ENCODE measurements at regions not wholly inside any gene's neighbourhood (a gene's known extent, or its start where the extent isn't known, plus 50 kb on each side); places are given as distances from the start of the nearest gene placed in this dataset.
"Not testable (repeated sequence)": the region's sequence is repeated elsewhere in the genome, so short reads cannot be mapped to it uniquely, and the experiment has no call there.

DNA sequence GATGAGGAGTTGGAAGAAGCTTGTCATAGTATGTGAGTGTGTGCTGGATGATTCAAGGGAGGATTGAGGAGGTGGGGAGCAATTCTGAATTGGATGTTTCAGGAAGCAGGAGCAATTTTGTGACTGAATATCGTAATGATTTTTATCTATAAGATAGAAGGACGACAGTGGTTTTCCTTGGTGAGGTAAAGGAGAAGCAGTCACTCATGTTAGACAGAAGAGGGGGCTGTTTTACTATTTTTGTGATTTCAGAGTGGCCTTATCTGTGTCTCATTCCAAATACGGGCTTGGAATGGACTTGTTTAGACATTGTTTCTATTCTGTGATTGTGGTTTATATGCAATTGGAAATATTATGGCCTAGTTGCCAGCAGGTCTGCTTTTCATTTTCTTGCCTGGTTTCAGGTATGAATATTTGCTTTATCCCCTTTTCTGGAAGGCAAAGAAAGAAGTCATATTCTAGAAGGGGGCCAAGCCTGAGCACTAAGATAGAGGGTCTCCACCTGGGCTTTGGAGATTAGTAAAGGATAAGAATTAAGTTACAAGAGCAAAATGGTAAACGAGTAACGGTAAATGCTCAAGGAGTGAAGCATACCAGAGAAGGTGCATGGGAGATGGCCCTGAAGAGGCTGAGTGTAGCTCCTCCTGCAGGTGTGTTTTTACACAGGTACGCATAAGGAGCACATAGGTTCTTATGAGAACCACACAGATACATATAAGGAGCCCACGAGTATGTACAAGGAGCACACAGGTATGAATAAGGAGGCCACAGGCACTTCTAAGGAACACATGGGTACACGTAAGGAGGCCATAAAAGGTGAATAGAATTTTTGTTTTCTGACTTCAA lies 124.6 kb upstream of the KCNAB1 start:
- no peak for DNase-seq (ENCODE audit: low read depth)

DNA sequence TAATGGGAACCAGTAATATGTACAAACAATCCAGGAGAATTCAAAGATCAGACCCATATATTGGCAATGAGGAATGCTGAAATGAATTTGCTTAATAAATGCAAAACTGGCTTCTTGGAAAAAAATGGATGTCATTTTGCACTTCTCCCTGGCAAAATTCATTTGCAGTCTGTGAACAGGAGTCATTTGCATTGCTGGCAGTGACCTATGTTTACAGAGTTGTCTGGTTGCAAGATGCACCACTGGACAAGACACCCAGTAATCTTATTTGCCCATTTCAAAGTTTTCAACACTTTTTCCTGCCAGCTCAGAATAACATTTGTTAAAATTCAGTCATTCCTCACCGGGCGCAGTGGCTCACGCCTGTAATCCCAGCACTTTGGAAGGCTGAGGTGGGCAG lies 123.5 kb upstream of the KCNAB1 start:
- DNase-seq (ENCODE audit: low read depth) = no peak

DNA sequence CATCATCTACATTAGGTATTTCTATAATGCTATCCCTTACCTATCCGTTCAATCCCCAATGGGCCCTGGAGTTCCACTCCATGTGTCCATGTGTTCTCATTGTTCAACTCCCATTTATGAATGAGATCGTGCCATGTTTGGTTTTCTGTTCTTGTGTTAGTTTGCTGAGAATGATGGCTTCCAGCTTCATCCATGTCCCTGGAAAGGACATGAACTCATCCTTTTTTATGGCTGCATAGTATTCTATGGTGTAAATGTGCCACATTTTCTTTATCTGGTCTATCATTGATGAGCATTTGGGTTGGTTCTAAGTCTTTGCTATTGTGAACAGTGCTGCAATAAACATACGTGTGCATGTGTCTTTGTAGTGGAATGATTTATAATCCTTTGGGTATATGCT lies 122.2 kb upstream of the KCNAB1 start:
- not testable (repeated sequence) for DNase-seq (ENCODE audit: low read depth)

DNA sequence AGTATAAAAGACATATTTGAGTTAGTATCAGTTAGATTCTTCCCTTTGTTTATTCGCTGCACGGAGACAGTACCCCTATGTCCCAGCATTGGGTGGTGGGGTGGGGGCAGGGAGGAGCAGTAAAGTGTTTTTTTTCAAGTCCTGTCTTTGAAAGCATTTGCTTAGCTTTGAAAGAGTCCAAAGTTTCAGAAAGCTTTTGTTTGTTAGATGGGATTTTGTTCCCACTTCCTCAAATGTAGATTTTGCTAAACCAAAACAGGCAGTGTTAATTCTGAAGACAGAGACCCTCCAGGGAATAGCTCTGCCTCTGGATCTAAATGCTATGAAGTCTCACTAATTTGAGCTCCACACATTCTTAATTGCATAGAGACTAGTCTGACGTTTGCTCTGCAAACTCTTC lies 114.6 kb upstream of the KCNAB1 start:
- DNase-seq (ENCODE audit: low read depth) = no peak

DNA sequence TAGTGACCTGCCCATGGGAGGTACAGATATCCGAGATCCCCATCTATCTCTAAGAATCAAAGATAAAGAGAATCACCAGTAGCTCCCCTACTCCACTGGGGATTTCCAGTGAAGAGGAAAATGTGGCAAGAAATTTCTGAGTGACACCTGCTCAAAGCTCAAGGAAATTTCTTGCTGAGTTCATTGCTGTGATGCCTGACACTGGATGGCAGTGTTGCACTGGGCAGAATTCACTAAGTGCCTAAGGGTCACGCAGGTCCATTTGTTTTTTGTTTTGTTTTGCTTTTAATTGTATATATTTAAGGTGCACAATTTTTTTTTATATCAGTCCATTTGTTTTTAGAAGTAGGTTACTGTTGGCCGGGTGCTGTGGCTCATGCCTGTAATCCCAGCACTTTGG lies 109.5 kb upstream of the KCNAB1 start:
- no peak for DNase-seq (ENCODE audit: low read depth)

DNA sequence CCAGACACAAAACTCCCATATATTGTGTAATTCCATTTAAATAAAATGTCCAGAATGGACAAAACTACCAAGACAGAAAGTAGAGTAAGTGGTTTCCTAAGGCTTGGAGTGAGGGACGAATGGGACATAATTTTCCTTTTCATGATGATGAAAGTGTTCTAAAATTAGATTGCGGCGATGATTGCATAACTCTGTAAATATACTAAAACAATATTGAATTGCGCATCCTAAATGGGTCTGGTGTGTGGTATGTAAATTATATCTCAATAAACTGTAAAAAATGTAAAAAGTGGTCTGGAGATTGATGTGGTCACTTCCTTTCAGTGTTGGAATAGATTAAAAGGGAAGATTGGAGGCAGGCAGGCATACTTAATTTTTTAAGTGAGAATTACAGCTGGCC lies 105.9 kb upstream of the KCNAB1 start:
- DNase-seq (ENCODE audit: low read depth) = no peak

DNA sequence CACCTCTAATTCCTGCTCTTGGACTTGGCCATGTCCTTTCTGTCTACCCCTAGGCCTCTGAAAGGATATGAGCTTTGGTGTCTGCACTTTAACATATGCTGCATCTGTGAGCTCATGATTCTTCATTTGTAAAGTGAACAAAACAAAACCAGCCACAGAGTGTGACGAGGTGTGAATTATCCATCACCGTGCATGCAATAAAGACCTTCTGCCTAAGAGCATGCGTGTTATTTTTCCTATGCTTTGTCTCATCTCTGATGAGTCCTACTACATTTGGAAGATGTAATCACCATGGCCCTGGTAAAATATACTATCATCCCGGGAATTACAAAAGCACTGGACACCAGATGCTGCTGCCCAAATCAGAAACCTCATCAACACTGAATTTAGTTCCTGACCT lies 103.5 kb upstream of the KCNAB1 start:
- DNase-seq (ENCODE audit: low read depth) = no peak

DNA sequence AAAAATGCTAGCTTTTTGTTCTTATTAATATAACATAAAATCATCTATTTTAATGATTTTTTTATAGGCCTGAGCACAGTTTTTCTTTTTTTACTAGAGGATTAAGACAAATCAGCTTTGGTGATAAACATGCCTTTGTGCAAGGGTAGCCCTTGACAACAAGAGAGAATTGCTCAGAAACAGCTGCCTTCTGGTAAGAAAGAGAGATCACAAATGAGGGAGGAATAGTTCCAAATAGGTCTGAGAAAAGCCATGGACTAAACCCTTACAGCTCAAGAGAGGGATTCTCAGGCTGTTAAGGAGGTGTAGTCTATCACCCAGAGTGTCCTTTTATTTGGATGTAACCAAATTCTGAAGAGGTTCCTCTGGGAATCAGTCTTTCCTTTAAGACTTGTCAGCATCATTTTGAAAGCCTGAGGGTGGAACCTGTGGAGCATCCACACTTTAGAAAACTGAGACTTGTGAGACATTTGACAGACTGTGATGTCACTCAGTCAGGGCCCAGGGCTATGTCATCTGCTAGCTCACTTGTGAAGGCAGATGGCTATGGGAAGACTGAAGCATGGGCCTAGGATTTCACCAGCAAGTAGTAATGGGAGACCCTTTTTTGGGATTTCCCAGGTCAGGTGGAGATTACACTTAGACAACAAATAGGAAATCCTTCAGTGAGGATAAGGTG lies 102.9 kb upstream of the KCNAB1 start:
- DNase-seq (ENCODE audit: low read depth) = no peak

DNA sequence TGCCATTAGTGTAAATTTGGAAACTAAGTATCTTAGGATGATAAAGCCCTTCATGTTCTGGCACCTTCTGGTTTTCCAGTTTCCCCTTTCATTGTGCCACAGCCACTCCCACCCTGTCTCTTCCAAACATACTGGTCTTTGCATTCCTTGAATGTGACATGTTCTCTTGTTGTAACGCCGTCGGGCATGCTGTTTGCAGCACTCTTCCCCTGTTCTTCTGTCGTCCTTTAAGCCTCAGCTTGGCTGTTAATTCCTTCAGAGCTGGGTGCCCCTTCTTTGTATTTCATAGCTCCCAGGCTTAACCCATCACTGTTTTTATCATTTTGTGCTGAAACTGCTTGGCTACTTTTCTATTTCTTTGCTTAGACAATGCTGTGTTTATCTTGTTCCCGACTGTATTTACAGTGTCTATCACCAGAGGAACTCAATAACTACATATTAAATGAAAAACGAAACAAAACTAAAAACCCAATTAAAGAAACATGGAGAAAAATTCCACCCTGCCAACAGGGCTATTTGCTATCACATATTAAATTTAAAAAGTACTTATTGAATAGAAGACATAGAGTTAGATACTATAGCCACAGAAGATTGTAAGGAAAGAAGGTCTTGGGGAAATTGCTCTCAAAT lies 95.4 kb upstream of the KCNAB1 start:
- DNase-seq (ENCODE audit: low read depth) = no peak

DNA sequence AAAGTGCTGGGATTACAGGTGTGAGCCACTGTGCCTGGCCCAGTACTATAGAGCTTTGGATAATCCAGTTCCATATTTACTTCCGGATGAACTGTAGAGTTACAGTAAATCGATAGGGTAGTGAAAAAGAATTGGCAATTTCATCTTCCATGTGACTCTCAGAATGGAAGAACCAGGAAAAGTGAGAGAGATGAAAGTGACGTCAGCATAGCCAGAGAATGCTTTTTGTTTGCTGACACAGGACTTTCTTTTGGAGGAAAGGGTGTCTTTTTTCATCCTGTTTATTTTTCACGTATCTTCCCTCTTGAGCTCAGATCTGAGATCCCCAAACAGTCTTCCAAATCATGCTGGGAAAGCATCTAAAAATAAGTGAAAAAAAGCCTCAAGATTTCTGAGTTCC lies 91.2 kb upstream of the KCNAB1 start:
- no peak for DNase-seq (ENCODE audit: low read depth)

DNA sequence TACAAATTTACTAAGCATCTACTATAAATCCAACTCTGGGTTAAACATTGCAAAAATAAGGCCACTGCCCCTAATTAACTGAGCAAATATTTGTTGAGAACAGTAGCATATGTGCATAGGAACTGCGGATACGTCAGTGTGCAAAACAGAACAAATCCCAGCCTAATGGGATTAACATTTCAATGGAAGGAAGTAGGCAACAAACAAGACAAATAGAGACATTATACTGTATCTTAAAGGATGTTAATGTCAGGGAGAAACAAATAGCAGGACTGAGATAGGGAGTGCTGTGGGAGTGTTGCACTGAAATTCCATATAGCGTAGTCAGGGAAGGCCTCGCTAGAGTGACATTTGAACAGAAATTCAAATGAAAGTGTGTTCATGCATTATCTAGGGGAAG lies 89.7 kb upstream of the KCNAB1 start:
- DNase-seq (ENCODE audit: low read depth) = no peak

DNA sequence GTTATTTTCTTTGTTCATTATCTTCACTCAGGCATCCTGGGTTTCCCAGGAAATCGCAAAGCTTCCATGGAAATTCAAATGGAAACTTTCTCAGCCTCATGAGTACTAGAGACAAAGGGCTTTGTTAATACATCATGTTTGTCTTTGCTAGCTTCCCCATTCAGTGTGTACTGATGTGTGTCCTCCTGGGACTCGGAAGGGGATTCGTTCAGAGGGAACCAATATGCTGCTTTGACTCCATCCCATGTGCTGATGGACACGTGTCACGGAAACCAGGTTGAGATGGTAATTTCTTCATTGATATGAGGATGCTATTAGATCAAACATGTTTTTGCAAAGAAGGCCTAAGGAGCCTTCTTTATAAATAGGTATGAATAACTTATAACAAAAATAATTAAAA lies 87.0 kb upstream of the KCNAB1 start:
- no peak for DNase-seq (ENCODE audit: low read depth)

DNA sequence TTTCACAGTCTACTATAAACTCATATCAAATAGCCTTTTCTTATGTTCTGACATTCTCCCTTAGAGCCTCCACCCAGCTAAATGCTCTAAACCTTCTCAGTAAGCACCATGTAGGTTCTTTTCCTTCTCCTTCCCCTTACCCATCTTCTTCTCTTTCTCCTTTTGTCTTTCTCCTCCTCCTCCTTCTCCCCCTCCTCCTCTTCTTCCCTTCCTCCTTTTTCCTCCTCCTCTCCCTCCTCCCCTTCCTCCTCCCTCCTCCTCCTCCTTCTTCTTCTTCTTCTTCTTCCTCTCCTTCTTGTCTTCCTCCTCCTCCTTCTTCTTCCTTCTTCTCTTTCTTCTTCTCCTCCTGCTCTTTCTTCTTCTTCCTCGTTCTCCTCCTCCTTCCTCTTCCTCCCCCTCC lies 85.2 kb upstream of the KCNAB1 start:
- DNase-seq (ENCODE audit: low read depth) = no peak

DNA sequence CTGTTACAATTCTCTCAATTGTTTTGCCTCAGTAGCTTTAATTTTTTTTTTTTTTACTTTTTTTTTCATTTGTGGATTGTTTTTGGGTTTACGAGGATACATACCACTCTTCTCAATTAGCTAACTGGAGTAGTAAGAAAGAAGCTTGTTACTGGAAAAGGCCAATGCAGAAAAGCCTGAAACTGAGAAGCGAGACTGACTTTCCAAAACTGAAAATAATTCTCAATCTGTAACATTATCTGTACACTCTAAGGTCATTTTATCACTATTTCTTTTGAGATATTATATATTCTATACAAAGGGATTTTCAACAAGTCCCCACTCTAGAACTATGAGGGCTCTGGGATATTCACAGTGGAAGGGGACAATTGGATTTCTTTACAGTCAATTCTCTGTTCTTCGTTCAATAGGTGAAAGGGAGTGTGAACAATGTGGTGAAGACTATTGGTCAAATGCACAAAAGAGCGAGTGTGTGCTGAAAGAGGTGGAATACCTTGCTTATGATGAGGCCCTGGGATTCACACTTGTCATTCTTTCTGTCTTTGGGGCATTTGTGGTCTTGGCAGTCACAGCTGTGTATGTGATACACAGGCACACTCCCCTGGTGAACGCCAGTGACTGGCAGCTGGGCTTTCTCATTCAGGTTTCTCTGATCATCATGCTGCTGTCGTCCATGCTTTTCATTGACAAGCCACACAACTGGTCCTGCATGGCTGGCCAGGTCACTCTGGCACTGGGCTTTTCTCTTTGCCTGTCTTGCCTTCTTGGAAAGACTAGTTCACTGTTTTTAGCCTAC lies 83.9 kb upstream of the KCNAB1 start:
- no peak for DNase-seq (ENCODE audit: low read depth)

DNA sequence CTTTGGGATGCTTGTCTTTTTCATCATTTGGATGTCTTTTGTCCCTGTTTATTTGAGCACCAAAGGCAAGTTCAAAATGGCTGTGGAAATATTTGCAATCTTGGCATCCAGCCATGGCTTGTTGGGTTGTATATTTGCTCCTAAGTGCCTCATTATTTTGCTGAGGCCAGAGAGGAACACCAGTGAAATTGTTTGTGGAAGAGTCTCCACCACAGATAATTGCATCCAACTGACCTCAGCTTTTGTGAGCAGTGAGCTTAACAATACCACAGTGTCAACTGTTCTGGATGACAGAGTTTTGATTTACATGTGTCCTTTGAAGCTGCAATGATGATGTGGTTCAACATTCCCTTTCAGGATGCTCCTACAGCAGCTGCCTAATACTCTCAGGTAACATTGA lies 83.0 kb upstream of the KCNAB1 start:
- no peak for DNase-seq (ENCODE audit: low read depth)

DNA sequence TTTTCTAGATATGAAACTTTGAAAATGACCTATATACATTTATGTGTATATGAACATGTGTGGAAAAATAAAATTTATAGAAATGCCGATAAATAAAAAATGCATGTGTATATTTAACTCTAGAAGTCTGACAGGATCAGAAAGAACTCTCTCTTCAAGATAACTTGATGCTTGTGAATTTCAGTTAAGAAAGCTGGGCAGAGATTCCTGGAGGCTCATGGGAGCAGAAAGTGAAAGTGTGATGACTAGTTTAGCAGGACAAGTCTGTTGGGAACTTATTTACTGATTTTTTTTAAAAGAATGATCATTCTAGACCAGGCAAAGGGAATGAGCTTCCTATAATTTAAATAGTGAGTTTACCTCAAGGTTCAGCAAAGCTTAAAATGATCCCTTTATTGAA lies 81.5 kb upstream of the KCNAB1 start:
- no peak for DNase-seq (ENCODE audit: low read depth)

DNA sequence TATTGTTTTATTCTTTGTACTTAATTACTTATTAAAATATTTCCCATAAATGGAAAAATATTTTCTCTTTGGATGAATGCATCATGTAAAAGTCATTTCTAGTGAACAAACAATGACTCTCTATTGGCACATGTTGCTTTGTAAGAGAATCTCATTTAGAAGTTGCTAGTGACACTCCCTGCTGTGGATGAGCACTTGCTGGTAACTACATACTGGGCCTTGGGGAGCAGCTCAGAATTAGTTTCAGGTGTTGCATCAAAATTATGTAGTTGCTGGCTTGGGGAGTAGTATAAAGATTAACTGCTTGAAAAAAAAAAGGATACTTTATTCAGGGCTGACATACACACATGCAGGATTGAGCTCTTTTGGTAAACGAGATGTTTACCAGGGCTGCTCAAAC lies 80.3 kb upstream of the KCNAB1 start:
- DNase-seq (ENCODE audit: low read depth) = no peak

DNA sequence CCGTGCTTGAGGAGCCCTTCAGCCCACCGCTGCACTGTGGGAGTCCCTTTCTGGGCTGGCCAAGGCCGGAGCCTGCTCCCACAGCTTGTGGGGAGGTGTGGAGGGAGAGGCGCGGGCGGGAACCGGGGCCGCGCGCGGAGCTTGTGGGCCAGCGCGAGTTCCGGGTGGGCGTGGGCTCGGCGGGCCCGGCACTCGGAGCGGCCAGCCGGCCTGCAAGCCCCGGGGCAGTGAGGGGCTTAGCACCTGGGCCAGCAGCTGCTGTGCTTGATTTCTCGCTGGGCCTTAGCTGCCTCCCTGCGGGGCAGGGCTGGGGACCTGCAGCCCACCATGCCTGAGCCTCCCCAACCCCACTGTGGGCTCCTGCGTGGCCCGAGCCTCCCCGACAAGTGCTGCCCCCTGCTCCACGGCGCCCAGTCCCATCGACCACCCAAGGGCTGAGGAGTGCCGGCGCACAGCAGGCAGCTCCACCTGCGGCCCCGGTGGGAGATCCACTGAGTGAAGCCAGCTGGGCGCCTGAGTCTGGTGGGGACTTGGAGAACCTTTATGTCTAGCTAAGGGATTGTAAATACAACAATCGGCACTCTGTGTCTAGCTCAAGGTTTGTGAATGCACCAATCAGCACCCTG lies 79.0 kb upstream of the KCNAB1 start:
- not testable (repeated sequence) for DNase-seq (ENCODE audit: low read depth)

DNA sequence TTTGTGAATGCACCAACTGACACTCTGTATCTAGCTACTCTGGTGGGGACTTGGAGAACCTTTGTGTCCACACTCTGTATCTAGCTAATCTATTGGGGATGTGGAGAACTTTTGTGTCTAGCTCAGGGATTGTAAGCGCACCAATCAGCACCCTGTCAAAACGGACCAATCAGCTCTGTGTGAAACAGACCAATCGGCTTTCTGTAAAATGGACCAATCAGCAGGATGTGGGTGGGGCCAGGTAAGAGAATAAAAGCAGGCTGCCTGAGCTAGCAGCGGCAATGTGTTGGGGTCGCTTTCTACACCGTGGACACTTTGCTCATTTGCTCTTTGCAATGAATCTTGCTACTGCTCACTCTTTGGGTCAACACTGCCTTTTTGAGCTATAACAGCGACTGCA lies 78.5 kb upstream of the KCNAB1 start:
- not testable (repeated sequence) for DNase-seq (ENCODE audit: low read depth)

DNA sequence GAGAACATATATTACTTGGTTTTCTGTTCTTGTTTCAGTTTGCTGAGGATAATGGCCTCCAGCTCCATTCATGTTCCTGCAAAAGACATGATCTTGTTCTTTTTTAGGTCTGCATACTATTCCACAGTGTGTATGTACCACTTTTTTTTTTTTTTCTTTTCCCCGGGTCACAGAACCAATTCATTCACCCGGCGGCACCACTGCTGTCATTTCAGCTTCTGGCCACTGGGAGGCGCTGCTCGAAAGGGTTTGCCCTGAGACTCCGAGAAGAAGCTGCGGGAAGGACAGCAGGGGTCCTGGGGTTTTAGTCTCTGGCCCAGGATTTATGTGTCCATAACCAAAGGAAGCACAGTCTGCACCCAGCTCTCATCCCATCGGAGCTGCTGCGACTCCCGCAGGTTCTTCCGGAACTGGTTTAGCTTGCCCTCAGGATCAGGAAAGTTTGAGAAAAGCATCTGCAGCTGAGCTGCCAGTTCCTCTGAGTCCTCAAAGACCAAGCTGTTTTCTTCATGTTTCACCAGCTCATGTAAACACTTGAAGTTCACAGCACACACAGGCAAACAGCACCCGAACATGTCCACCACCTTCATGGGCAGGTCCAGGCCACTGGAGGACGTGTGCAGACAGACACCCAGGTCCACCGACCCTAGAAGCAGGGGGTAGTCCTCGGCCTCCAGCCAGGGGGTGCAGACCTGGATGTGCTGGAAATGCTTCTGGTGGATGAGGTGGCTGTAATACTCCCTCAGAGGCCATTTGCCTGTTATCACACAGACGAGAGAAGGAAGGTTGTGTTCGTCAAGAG lies 76.3 kb upstream of the KCNAB1 start:
- peak; percentile 10 for DNase-seq (ENCODE audit: low read depth)

DNA sequence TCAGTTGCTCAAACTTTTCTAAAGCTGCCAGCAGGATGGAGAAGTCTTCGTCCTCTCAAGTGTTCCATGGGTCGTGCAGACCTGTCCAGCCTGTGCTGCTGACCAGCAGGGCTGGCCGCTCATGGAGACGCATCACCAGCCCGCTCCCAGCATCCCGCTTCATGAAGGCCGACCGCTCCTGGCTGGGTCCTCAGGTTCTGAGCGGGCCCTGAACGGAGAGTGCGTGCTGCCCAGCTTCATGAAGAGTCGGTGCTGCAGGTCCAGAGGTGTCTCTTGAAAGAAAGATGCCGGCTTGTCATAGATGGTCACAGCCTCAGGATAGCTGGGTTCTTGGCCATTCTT lies 75.8 kb upstream of the KCNAB1 start:
- DNase-seq (ENCODE audit: low read depth) = no peak
